NCI-H1092 (cell line): ENCODE measurements at regions not wholly inside any gene's neighbourhood (a gene's known extent, or its start where the extent isn't known, plus 50 kb on each side); places are given as distances from the start of the nearest gene placed in this dataset.

Source experiments
- DNase-seq: peaks from one replicate; lab custom pipeline; 2025; lab: John Stamatoyannopoulos, UW

DNA sequence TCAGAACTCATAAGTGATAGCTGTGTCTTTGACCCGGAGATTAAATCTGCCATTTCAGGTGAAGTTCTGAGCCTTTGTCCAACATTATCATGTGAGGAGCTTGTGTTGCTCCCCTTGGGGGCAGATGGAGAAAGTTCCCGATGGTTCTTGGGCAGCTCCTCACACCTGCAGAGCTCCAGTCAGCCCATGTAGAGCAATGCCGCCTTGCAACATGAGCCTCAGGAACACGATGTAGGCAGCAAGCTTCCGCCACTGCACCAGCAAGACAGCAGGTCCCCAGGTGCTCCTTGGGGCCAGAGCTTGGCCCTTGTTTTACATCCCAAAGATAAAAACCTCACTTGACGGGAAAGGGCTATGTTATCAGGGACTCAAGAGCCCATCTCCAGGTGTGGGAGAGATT is 292.7 kb downstream of the IRX1 start:
- no peak for DNase-seq

DNA sequence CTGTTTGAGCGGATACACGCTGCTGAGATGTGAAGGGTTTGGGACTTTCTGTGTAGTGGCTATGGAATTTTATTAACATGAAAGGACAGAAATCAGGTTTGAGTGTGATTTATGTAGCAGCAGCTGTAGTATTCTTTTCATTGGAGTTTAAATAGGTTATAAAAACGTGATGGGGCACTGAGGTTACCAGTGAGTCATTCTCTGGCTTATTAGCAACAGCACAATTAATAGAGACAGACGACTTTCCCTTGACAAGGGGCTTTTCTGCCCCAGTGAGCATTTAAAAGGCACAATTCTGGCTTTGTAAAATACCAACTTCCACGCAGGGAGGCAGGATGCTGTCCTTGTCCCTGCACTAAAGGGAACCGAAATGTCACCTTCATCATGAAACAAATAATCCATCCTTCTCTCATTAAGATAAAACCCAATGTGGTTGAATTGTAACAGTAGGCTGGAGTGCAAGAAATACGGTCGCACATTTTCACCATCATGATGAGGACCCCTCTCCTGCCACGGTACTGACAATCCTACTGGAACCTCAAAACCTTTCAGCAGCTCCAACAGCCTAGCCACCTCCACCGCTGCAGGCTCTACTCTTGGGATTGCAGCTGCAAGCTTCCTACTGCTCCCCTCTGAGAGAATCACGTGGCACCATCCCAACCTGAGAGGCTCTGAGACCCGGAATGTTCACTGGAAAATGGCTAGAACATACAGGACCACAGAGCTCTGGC is 293.9 kb downstream of the IRX1 start:
- DNase-seq: no peak

DNA sequence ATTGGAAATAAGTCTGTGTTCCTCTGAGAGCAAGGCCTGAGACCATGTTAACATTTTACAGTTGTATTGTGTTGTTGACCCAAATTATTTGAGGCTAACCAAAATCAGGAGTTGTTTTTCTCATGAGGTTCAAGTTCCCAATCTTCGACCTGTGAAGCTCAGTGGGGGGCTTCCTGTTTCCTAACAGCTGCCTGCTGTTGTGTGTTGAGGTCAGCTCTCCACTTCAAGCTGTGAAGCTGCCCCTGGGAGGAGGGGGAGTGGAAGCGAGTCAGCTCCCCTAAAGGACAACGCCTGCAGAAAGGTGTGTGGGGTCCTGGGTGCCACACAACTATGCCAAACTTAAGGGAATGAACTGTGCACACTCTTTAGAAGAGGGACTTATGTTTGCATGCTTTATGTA is 295.5 kb downstream of the IRX1 start:
- DNase-seq: no peak

DNA sequence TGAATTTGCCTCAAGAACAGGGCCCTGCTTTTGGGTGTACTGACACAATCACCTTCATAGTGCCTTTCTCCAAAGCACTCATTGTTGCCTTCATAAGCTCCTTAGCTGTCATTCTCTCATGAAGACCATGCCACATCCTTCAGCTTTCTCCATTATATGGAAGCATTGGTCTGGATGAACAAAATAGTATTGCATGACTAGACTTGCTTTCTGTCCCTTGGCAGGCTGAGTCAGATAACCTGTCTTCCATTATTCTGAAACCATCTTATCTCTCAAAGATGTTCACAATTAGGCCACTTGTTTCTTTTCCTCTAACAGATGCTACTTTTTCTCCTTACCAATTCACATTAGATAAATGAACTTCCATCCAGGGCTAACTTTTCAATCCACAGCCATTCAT is 297.9 kb downstream of the IRX1 start:
- no peak for DNase-seq

DNA sequence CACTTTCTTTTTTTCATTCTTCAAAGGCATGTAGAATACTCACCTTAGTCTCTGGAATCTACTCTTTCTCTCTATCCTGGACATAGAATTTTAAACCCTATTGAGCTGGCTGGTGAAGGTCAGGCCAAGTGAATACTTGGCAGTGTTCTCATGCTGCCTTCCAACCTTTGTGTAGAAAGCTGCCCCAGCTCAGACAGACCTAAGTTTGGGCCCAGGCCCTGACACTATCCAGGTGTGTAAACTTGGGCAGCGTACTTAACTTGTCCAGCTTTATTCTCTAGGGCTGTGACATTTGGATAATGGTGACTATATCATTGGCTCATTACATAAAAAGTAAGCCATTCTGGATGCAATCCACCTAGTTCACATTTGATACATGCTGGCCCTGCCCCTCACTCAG is 298.3 kb downstream of the IRX1 start:
- no peak for DNase-seq

DNA sequence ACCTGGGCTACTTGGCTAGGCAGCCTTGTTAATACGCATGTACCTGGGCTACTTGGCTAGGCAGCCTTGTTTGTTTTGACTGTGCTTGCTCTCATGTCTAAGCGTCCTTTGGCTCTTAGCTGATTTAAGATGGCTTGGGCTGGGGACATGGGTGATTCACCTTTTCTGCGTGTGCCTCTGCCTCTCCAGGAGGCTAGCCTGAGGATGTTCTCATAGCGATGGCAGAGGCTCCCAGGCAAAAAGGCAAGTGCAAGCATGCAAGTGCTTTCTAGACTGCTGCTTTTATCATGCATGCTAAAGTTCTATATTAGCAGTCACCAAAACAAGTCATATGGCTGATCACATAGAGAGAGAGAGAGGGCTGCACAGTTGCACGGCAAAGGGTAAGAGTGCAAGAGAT is 300.5 kb downstream of the IRX1 start:
- DNase-seq: no peak

DNA sequence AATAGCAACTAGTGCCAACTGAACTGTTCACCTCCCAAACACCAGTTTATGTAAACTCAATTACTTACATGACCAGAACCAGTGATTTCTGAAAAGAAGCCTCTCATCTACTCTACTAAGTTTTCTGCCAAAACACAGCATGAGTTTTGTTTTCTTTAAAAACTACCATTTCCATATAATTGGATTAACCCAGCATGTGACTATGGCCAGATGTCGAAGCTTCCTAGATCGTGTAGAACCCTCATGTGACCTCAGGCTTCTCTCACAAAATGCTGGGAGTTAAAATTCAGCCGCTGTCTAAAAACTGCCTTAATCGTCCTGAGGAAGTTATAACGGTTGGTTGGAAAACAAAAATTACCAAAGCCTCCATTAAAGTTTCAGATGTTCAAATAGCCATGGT is 303.5 kb downstream of the IRX1 start:
- DNase-seq: no peak

DNA sequence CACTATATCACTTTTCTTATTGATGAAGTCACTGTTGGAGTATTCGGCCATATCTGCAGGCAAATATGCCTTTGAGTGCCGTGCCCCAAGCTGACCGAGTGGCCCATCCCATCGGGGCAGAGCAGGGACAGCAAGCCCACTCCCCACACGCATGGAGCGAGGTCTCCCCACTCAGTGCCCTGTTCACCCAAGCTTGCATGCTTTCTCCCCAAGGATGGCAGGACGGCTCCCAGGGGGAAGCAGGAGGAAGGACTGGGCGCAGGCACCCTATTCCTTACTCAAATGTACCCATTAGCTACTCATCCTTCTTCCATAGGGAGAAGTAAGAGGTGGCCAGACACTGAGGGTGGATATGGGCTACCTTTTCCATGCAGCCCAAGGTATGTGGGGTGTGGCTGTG is 309.0 kb downstream of the IRX1 start:
- no peak for DNase-seq

DNA sequence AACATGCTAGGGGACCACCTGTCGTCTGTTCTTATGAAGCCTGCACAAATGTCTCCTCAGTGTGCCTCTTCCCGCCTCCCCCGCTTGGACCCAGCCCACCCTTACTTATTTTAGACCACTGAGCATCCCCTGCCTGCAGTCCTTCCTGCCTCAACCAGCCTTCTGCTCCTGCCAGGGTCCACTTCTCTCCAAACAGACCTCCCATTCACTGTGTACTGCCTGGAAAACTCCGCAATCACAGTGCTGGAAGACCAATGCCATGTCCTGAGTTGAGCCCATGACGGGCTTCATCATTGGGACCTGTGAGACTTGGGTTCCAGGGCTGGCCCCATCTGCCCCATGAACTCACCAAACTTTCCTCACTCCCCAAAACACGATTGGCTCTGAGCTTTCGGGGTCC is 309.4 kb downstream of the IRX1 start:
- no peak for DNase-seq

DNA sequence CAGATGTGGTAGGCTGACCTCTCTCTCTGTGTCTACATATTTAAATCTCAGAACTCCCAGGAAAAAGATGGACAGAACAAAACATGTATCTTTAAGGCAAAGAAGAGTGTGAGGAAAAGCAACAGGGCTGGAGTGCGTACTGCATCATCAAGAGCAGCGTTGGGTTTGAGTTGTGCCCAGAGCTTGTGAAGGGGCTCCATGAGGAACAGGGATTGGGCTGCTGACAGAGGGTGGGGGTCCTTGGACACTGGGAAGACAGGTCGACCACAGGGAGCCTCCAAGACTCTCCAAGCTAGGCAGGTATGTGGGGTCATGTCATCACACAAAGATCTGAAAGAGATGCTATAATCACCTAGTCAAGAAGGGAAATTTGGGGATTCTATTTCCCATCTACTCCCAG is 309.9 kb downstream of the IRX1 start:
- no peak for DNase-seq

DNA sequence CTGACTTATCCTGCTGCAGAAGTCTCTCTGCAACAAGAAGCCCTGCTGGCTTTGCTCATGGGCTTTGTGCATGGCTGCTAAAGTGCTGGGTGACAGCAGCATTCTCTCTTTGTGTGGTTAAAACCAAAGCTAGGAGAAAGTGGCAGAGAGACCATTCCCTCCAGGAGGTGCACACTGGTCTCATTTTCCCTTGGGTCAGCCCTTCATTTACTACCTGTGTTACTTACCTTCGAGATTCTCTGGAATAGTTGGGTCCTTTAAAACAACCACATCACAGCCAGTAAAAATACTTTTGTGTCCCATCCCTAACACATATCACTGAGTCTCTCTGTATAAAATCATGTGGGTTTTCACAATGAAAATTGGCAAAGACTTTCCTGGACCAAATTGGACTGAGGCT is 315.5 kb downstream of the IRX1 start:
- no peak for DNase-seq

DNA sequence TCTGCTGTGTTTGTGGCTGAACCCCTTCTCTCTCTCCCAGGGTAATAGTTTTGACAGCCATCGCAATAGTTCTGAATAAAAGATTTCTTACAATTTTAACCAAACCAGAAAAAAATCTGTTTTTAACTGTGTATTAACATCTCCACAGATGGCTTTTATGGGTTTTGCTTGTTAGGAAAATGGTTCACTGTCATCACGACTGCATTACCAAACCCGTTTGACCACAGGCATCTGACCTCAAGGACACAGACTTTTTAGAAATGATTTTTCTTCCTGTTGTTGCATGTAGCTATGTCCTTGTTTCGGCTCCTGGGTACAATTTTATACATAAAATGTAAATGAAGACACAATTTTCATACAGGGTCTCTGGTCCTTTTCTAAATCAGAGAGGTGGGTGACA is 316.1 kb downstream of the IRX1 start:
- no peak for DNase-seq

DNA sequence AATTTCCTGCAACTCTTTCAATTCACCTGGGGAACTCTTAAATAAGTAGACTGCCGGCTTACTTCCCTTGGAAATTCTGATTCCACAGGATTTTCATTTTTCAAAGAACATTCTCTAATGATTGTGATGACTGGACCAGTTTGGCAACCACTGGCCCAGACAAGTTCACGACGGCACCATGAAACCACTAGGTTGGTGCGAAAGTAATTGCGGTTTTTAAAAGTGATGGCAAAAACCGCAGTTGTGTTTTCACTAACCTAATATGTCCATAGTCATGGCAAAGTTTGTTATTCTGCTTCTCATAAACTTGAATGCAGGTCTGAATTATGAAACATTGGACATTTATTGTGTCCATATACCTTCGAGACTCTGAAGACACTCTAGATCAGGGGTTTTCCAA is 317.2 kb downstream of the IRX1 start:
- no peak for DNase-seq

DNA sequence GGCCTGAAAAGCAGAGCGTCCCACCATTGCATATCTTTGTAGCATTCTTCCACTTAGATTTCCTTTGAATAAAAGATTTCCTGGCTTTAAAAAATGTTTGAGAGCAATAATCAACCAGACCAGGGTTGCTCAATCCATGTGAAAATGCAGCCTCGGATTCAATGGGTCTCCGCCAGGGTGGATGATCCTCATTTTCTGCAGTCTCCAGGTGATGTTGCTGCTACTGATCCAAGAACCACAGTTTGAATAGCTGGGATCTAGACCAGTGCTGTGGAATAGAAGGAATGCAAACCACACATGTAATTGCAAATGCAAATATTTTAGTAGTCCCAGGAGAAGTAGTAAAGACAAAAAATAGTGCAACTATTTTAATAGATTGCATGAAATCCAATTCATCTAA is 317.6 kb downstream of the IRX1 start:
- no peak for DNase-seq

DNA sequence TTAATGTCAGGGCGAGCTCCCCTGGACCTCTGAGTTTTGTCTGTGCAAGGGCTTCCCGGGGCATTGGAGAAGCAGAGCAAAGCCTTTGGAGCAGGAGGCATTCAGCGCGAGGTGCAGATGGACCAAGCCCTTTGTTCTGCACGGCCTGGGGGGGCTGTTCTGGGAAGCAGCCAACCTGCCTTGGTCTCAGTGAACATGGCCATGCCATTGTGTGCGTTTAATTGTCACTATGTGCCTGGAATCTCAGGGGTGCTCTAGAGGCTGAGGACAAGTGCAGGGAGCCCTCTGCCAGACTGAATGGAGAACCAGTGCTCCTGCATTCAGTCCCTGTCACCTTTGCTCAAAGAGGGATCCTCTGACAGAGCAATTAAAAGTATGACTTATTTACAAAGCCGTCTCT is 329.4 kb downstream of the IRX1 start:
- DNase-seq: no peak

DNA sequence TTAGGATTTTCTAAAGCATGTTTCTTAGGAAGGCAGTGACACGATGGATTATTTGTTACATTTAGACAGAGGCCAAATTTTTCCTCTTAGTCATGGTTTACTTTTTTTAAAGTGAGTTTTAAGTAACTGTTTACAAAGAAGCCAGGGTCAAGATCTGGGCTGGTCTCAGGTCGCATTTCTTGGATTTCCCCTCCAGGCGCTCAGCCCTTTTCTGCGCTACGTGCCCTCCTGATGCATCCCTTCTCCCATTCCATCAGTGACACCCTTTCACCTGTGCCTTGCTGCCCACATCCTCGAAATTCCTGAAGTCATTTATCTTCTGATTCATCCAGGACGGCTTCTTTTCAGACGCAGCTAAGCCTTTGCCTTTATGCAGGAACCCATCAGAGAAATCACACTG is 330.3 kb downstream of the IRX1 start:
- no peak for DNase-seq

DNA sequence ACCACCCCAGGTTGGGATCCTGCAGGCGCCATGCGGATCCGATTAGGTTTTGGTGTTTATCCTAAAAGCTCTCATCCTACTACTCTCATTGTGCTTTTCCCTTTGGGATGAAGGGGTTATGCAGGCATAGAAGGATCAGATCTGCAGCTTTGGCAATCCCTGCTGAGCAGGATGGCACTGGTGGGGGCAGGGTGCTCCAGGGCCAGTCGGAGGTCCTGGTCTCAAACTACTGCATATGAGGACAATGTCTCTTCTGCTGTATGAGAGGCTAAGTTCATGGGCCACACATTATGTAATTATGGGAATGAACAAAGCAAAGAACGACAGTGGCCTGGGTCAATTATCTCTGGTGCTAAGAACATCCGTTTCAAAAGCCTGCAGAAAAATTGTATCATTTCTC is 334.2 kb downstream of the IRX1 start:
- DNase-seq: no peak

DNA sequence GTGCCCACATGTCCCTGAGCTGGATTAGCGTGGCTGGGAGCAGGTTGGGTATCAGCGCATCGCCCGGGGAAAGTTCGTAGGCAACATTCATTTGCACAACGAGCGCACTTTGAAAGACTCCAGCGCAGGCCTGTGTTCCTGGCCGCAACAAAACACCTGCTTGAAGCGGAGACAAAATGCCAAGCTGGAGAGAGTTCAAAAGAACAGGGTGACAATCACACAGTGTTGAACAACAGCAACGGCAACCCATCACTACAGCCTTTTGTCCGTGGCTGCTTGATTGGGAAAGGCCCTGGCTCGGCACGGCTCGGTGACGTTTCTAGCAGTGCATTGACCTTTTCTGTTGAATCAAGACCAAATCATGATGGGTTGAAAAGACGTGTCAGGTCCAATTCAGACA is 336.3 kb downstream of the IRX1 start:
- no peak for DNase-seq

DNA sequence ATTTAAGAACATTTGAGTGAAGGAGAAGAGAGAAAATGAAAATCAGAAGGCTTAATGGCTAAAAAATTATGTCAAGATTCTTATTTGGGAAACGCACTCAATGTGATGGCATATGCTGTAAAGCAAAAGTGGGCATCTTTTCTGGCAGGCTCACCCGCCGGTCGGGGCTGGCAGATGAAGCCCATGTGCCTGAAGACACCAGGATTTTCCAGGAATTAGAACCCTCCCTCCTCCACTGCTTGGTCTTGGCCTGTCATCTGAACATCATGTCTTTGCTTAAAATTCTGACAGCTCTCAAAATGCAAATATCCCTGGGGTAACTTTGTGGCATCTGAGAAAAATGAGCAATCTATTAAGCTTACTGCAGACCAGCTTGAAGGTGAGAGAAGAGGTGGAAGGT is 337.9 kb downstream of the IRX1 start:
- no peak for DNase-seq

DNA sequence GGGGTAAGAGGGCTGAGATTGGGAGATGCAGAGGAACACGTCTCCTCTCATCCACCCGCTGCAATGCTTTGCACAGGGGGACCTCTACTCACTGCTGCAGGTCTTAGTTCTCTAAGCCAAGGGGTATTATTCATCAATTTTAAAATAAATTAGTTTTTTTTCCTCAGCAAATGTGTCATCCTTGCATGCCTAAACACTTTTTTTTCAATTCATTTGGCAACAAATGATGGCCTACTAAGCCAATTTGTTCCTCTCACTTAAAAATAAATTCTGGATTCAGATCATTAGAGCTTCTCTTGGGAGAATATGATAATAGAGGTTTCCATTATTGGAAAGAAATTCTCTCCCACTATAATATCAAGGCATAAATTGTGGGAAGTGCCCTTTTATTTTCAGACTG is 338.3 kb downstream of the IRX1 start:
- no peak for DNase-seq

DNA sequence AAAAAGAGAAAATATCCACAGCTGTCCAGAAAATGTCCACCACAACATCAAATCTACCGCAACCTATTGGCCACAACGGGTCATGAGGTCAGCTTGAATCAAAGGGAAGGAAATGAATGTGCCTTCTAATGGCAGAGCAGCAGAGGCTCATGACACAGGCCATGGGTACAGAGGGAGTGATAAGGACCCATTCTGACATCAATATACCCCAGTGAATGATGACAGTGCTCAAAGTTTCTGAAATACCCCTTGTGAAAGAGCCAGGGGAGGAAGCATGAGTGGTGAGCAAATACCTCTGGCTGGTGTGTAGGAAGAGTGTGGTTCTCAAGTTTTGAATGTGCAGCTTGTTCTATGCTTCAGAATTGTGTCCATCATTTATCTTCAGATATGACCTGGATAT is 348.2 kb downstream of the IRX1 start:
- DNase-seq: no peak

DNA sequence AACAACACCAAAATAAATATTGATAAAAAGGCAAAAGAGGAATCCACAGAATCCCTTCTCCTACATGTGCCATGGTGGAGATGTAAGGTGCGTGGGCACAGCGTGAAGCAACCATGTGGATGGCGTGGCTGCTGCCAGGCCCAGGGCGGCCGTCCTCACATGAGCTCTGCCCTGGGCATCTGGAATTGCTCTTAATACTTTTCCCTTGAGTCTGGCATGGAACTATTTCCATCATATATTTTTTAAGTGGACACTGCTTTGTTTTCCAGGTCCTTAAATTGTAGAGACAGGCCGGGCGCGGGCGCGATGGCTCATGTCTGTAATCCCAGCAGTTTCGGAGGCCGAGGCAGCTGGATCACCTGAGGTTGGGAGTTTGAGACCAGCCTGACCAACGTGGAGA is 349.3 kb downstream of the IRX1 start:
- DNase-seq: no peak

DNA sequence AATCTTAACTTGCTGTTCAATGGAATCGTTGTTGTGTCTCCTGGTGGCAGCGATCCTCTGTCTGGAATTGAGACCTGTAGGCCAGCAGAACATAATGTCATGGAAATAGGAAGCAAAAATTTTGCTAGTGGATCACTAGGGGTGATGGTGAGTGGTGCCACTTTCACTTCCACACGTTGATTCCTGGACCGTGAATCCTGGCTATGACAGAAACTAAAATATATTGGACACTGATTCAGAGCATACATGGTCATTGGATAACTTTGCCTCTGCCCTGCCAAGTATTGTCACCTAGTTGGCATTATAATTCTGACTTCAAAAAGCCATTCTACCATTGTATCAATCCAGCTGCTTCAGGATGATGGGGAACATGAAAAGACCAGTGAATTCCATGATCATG is 353.2 kb downstream of the IRX1 start:
- no peak for DNase-seq

DNA sequence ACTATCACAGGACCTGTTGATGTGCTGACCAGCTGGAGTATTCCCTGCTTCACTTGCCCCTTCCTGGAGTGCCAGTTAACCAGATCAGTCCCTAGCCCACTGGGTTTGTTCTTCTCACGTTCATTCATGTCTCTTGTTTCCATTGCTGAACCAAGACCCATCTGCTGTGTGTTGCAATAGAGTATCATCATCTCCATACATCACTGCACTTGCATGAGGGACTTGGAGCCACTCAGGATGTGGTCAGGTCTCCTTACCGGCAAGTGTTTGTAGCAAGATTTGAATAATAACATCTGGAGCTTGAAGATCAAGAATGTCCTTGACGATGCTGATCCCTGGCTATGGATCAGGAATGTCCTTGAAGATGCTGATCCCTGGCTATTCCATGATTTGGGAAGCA is 358.6 kb downstream of the IRX1 start:
- DNase-seq: no peak

DNA sequence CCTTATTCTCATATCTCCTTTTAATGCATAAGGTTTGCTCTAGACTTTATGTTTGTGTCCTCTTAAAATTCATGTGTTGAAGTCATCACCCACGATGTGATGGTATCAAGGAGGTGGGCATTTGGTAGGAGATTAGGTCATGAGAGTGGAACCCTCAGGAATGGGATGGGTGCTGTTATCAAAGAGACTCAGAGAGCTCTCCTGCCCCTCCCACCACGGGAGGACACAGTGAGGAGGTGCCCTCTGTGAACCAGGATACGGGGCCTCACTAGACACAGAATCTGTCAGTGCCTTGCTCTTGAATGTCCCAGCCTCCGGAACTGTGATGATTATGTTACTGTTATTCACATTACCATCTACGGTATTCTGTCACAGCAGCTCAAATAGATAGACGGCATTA is 359.0 kb downstream of the IRX1 start:
- DNase-seq: no peak
